ENCODE measurements at regions not wholly inside any gene's neighbourhood (a gene's known extent, or its start where the extent isn't known, plus 50 kb on each side); places are given as distances from the start of the nearest gene placed in this dataset.

DNA sequence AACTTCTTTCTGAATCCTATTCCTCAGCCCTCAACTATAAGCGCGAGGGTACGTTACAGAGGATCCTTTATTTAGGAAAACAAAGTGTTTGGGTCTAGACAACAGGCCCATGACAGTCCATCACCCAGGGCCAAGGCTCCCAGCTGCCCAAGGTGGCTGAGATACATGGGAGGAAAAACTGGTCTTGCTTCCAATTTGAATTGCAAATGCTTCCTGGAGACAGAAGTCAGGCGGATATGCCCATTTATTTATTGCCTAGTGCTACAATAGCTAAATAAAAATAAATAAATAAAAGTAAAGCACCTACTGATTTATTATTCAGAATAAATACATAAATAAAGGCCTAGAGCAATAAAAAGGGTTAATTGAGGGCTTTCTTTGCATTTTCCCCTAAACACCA, 248.7 kb downstream of the DHX15 start:
- intact Hi-C loops (cut with DNase I; ENCODE audit: low total_unique reads), result no loop called here
- DNase-seq (ENCODE audit: low spot score in 2 of 2), result no peak
- 86 to 93% methylated on average over 4 of the region's 4 CpGs for WGBS, 2 donors
- no peak for TF ChIP-seq CTCF (IDR thresholded peaks at IDR 0.05)
- no peak for TF ChIP-seq POLR2A (IDR thresholded peaks at IDR 0.05)
- no peak overlapping the region for H3K4me3 ChIP-seq (ENCODE audit: low read depth, poor library complexity, severe bottlenecking)

DNA sequence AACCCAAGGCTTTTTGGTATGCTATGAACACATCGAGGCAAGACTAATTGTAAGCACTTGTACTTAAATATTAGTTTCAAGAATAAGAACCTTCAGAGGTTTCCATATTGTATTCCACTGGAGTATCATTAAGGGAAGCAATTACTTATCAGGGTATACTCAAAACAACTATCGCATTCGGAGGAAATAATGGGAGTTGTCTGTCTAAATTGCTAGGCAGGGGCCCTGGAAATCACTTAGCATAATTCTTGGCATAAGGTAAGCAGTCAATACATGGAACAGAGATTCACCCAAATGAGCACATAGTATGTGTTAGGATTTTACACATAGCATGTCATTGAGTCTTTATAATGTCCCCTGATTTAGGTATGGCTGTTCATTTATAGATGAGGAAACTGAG, 249.4 kb downstream of the DHX15 start:
- intact Hi-C loops (cut with DNase I; ENCODE audit: low total_unique reads), result no loop called here
- TF ChIP-seq POLR2A (IDR thresholded peaks at IDR 0.05) (no peak), CTCF (IDR thresholded peaks at IDR 0.05) (no peak)
- no peak overlapping the region for H3K4me3 ChIP-seq (ENCODE audit: low read depth, poor library complexity, severe bottlenecking)
- 87 to 92% methylated on average over 3 of the region's 3 CpGs for WGBS, 2 donors
- no peak for DNase-seq (ENCODE audit: low spot score in 2 of 2)

DNA sequence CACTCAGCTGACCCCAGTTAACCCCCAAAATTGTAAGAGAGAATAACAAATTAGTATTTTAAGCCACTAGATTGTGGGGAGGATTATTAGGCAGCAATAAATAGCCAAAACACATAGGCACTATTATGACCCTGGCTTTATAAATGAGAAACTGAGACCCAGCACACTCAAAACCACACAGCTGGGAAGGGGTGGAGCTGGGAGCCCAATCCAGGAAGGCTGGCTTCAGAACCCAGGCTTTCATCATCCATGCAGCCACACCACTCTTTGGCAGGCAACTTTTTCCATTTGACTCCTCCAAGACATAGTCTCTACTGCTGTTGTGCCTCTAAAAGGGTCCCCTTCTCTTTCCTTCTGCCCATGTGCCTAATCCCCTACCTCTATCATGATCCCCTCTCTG, 253.8 kb downstream of the DHX15 start:
- H3K4me3 ChIP-seq (ENCODE audit: low read depth, poor library complexity, severe bottlenecking), result no peak overlapping the region
- DNase-seq (ENCODE audit: low spot score in 2 of 2), result no peak
- TF ChIP-seq POLR2A (IDR thresholded peaks at IDR 0.05) (no peak), CTCF (IDR thresholded peaks at IDR 0.05) (no peak)
- intact Hi-C loops (cut with DNase I; ENCODE audit: low total_unique reads), result no loop called here

DNA sequence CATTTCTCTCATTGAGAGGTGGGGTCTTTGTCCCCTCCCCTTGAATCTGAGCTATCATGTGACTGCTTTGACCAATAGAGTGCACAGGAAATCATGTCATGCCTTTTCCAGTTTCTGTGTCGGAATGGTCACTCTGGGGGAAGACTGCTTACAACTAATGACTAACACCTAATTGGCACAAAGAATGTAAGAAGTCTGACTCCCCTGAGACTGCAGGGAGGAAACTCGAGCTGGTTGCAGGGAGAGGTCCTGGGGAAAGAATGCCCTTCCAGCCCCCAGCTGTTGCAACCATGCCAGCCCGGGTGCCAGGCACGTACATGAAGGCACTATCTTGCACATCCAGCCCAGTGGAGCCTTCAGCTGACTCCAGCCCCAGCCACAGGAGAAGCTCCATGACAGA, 254.2 kb downstream of the DHX15 start:
- intact Hi-C loops (cut with DNase I; ENCODE audit: low total_unique reads), result no loop called here
- DNase-seq (ENCODE audit: low spot score in 2 of 2), result no peak
- TF ChIP-seq POLR2A (IDR thresholded peaks at IDR 0.05), result no peak
- TF ChIP-seq CTCF (IDR thresholded peaks at IDR 0.05), result no peak
- WGBS, 2 donors, result 50 to 61% methylated on average over 3 to 4 of the region's 4 CpGs
- no peak overlapping the region for H3K4me3 ChIP-seq (ENCODE audit: low read depth, poor library complexity, severe bottlenecking)

GRCh38 chr4:24328711-24329110, 255.6 kb downstream of the DHX15 start:
- TF ChIP-seq CTCF (IDR thresholded peaks at IDR 0.05), result no peak
- TF ChIP-seq POLR2A (IDR thresholded peaks at IDR 0.05), result no peak
- DNase-seq (ENCODE audit: low spot score in 2 of 2), result no peak
- no peak overlapping the region for H3K4me3 ChIP-seq (ENCODE audit: low read depth, poor library complexity, severe bottlenecking)
- WGBS, 2 donors, result 62 to 71% methylated on average over 7 of the region's 7 CpGs
- intact Hi-C loops (cut with DNase I; ENCODE audit: low total_unique reads), result no loop called here

DNA sequence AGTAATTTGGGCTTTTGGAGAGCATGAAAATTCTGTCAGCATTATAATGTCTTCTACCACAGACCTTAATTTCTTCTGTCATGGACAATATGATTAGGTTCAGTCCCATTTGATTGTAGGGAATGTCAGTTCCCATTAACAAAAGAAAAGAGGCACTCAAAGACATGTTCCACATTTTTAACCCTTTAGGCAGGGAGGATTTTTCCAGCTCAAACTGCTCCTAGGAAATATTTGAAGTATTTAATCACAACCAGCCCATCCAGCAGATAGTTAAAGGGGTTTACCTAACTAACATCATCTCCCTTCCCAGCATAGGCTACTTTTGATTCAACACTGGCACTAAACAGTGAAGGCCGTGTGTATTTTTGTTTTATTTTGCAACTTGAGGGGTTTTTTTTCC, 256.0 kb downstream of the DHX15 start:
- no peak for TF ChIP-seq POLR2A (IDR thresholded peaks at IDR 0.05)
- TF ChIP-seq CTCF (IDR thresholded peaks at IDR 0.05), result no peak
- WGBS, 2 donors, result 67 to 75% methylated on average over 1 of the region's 1 CpG
- DNase-seq (ENCODE audit: low spot score in 2 of 2), result no peak
- H3K4me3 ChIP-seq (ENCODE audit: low read depth, poor library complexity, severe bottlenecking), result no peak overlapping the region
- intact Hi-C loops (cut with DNase I; ENCODE audit: low total_unique reads), result no loop called here
